Tibial artery (tissue), 4 donors: ENCODE measurements at regions not wholly inside any gene's neighbourhood (a gene's known extent, or its start where the extent isn't known, plus 50 kb on each side); places are given as distances from the start of the nearest gene placed in this dataset.

Source experiments
- DNase-seq, 2 donors: peaks; one replicate each; pipeline ENCODE4 v3.0.0-alpha.2; 2019
- H3K27ac ChIP-seq, 2 donors: fragments of 200-600 bp; sonication (generic) in 1 of 2; 1 replicate in 1 of 2; 2 replicates in 1 of 2; pipeline ENCODE4 v1.5.1; 2018 to 2019; ENCODE audit warnings: mild to moderate bottlenecking in 1 of 2
- H3K27me3 ChIP-seq, 2 donors: fragments of 200-600 bp; sonication (generic) in 1 of 2; one replicate each; pipeline versions ENCODE4 v1.5.1 to v1.6.0; 2016 to 2019
- H3K36me3 ChIP-seq, 3 donors: fragments of 200-600 bp; sonication (generic) in 2 of 3; one replicate each; pipeline ENCODE4 v1.5.1; 2016 to 2019; ENCODE audit warnings: mild to moderate bottlenecking in 2 of 3
- H3K4me1 ChIP-seq, 4 donors: fragments of 200-600 bp; sonication (generic) in 2 of 4; 1 replicate in 3 of 4; 2 replicates in 1 of 4; pipeline ENCODE4 v1.5.1; 2016 to 2019
- H3K4me3 ChIP-seq, 2 donors: fragments of 200-600 bp; sonication (generic) in 1 of 2; 1 replicate in 1 of 2; 2 replicates in 1 of 2; pipeline ENCODE4 v1.5.1; 2018 to 2019; ENCODE audit warnings: mild to moderate bottlenecking in 2 of 2
- H3K9me3 ChIP-seq, 3 donors: fragments of 200-600 bp; sonication (generic) in 1 of 3; one replicate each; pipeline ENCODE4 v1.5.1; 2016 to 2019
- intact Hi-C: fragments of 100-400 bp; cut with DNase I; formaldehyde crosslinking; loops from one replicate; pipeline ENCODE4 v1.15.0; 2023; ENCODE audit warnings: low total_unique reads
- TF ChIP-seq, protein P1 (sequence below), 2 experiments: fragments of 200-600 bp in 1 of 2; fragments of 450-650 bp in 1 of 2; IDR thresholded peaks; one replicate each; pipeline ENCODE4 v1.5.1; 2017 to 2019; ENCODE audit warnings: antibody characterized with exemption in 2 of 2, mild to moderate bottlenecking in 1 of 2, moderate library complexity in 1 of 2

DNA sequence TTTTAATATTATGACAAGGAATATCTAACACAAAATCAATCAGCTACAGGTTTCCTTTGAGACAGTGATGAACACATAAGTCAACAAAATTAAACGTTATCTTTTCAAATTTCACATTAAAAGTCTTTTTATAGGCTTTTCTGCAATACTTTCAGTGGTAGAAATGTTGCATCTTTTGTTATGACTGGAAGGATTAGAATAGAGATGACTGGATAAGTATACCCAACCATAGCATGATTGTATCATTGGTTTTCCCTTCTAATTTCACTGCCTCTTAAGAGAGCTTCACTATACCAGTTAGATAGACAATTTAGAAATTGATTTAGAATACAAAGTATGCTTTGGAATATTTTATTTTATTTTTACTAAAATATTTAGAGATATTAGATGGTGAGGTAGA, 273.9 kb downstream of the PHF14 start:
- H3K36me3 ChIP-seq: no peaks in the 10 kb centered on the region
- TF ChIP-seq, protein P1, sequence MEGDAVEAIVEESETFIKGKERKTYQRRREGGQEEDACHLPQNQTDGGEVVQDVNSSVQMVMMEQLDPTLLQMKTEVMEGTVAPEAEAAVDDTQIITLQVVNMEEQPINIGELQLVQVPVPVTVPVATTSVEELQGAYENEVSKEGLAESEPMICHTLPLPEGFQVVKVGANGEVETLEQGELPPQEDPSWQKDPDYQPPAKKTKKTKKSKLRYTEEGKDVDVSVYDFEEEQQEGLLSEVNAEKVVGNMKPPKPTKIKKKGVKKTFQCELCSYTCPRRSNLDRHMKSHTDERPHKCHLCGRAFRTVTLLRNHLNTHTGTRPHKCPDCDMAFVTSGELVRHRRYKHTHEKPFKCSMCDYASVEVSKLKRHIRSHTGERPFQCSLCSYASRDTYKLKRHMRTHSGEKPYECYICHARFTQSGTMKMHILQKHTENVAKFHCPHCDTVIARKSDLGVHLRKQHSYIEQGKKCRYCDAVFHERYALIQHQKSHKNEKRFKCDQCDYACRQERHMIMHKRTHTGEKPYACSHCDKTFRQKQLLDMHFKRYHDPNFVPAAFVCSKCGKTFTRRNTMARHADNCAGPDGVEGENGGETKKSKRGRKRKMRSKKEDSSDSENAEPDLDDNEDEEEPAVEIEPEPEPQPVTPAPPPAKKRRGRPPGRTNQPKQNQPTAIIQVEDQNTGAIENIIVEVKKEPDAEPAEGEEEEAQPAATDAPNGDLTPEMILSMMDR (IDR thresholded peaks at IDR 0.05): no peak
- no peaks in the 10 kb centered on the region for H3K27me3 ChIP-seq
- no peak for DNase-seq
- no peaks in the 10 kb centered on the region for H3K4me1 ChIP-seq
- no peak overlapping the region for H3K27ac ChIP-seq
- H3K9me3 ChIP-seq: no peaks in the 10 kb centered on the region
- no peak overlapping the region for H3K4me3 ChIP-seq
- intact Hi-C loops: no loop called here

DNA sequence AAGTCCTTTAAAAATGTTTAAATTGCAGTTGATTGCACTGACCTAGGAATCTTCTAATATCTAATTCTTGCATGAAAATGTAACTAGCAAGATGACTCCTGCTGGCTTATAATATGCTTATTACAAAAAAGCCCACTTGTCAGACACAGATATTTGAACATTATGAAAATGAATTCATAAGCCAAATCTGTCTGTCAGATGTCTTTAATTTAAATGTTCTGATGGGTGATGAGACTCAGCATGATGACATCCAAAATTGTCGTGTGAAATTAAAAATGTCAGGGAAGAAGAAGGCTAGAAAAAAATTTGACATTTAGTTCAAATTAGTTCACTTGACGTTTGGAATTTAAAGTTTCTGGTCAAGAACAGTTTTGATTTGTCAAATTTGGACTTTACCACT, 277.8 kb downstream of the PHF14 start:
- intact Hi-C loops: no loop called here
- TF ChIP-seq, protein P1 (IDR thresholded peaks at IDR 0.05): no peak
- H3K27ac ChIP-seq: no peak overlapping the region
- no peaks in the 10 kb centered on the region for H3K4me1 ChIP-seq
- H3K36me3 ChIP-seq: no peaks in the 10 kb centered on the region
- no peak overlapping the region for H3K4me3 ChIP-seq
- no peaks in the 10 kb centered on the region for H3K9me3 ChIP-seq
- DNase-seq: no peak
- no peaks in the 10 kb centered on the region for H3K27me3 ChIP-seq

DNA sequence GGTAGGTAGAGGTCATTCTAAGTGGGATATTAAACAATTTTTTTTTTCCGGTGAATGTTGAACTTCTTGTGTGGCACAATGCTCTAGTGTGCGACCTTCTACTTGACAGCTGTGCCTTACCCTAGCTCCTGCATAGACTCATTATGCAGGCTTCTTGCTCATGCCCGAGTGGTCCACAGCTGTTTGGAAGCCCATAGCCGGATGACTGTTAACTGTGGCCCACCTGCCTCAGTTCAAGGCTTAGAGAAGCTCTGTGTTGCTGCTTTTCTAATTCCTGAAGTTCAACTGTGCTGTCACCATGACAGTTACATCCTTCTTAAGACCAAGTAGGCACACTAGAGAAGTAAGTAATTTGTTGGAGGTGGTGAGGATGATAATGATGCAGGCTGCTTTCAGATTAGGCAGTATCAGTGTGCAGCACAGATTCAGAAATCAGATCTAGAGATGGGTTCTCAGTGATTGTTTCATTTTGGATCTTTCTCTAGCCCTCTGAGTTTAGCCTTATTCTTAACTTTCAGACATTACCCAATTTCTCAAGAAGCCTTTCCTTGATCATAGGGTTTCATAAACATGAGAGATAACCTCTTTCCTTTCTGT, 278.4 kb downstream of the PHF14 start:
- no peaks in the 10 kb centered on the region for H3K4me1 ChIP-seq
- no peak overlapping the region for H3K27ac ChIP-seq
- H3K27me3 ChIP-seq: no peaks in the 10 kb centered on the region
- H3K36me3 ChIP-seq: no peaks in the 10 kb centered on the region
- H3K9me3 ChIP-seq: no peaks in the 10 kb centered on the region
- no peak for DNase-seq
- no peak overlapping the region for H3K4me3 ChIP-seq
- intact Hi-C loops: no loop called here
- TF ChIP-seq, protein P1 (IDR thresholded peaks at IDR 0.05): no peak

DNA sequence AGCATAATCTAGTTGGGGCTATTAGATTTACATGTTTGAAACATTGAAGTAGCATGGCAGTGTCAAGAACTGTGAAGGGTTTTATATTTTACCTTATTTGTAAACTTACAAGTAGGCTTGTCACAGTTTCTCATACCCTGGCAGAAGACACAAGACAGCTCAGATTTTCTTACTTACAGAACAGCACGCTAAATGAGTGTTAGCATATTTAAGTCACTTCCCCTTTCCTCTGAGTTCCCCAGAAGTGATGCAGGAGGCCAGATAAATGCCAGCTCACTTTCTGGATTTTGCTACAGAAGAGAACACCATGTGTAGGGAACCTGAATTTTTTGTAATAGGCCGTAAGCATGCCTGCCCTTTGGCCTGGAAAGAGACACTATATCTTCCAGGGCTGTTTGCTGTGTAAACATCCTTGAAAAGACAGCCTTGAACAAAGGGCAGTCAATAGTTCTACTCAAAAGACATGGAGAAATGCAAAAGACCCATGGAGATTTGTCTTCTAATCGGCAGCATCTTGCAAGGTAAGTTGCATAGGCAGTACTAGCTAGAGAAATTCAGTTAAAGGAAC, 279.1 kb downstream of the PHF14 start:
- H3K36me3 ChIP-seq: no peaks in the 10 kb centered on the region
- intact Hi-C loops: no loop called here
- no peaks in the 10 kb centered on the region for H3K27me3 ChIP-seq
- no peaks in the 10 kb centered on the region for H3K9me3 ChIP-seq
- TF ChIP-seq, protein P1 (IDR thresholded peaks at IDR 0.05): no peak
- no peak overlapping the region for H3K4me3 ChIP-seq
- DNase-seq: no peak
- no peak overlapping the region for H3K27ac ChIP-seq
- H3K4me1 ChIP-seq: no peaks in the 10 kb centered on the region

DNA sequence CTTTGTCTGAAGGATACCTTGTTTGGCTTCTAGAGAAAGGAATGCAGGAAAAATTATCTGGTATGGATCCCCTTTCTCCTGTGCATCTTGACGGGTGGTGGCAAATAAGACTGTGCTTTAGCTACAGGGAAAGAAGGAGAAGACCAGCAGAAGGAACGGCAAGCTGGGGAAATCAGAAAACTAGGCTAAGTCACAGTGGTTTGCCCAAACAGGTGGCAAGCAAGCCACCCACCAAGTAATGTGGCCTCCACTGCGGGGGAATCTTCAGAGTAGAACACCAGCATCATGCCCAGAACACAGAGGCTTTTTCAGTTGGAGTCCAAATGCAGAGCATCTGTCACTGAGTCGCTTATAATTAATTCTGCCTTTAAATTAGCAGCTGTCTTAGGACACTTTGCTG, 282.8 kb downstream of the PHF14 start:
- Histone ChIP-seq H3K36me3 (no peaks in the 10 kb centered on the region), H3K27ac (no peak overlapping the region), H3K4me1 (no peaks in the 10 kb centered on the region), H3K9me3 (no peaks in the 10 kb centered on the region), H3K27me3 (no peaks in the 10 kb centered on the region), H3K4me3 (no peak overlapping the region)
- intact Hi-C loops: no loop called here
- TF ChIP-seq, protein P1 (IDR thresholded peaks at IDR 0.05): no peak
- no peak for DNase-seq
